ENCODE measurements at regions not wholly inside any gene's neighbourhood (a gene's known extent, or its start where the extent isn't known, plus 50 kb on each side); places are given as distances from the start of the nearest gene placed in this dataset.

DNA sequence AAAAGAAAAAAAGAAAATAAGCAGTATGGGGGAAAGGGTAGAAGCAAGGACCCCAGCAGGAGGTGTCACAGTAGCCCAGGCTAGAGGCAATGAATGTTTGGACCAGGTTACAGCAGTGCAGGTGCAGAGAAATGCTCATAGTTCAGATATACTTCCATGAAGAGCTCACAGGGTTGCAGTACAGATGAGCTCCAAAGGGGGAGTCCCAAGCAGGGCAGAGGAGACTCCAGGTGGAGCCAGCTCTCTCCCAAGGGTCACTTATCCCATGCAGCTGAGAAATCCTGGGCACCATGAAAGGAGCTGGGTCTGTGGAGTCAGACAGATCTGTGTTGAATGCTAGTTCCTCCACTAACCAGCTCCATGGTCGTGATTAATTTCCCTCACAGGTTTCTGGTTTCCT is 174.9 kb downstream of the C7orf25 start:
- DNase-seq (no peak), ATAC-seq (ENCODE audit: low read depth) (no peak)
- CTCF ChIA-PET = no interaction called here
- Mint-ChIP-seq H3K27me3 (no peaks in the 10 kb centered on the region), H3K36me3 (ENCODE audit: low read depth) (no peaks in the 10 kb centered on the region), H3K4me3 (no peak overlapping the region), H3K4me1 (no peaks in the 10 kb centered on the region), H3K9me3 (no peaks in the 10 kb centered on the region), H3K27ac (no peak overlapping the region)
- POLR2A ChIA-PET = no interaction called here
- TF ChIP-seq, protein P1, sequence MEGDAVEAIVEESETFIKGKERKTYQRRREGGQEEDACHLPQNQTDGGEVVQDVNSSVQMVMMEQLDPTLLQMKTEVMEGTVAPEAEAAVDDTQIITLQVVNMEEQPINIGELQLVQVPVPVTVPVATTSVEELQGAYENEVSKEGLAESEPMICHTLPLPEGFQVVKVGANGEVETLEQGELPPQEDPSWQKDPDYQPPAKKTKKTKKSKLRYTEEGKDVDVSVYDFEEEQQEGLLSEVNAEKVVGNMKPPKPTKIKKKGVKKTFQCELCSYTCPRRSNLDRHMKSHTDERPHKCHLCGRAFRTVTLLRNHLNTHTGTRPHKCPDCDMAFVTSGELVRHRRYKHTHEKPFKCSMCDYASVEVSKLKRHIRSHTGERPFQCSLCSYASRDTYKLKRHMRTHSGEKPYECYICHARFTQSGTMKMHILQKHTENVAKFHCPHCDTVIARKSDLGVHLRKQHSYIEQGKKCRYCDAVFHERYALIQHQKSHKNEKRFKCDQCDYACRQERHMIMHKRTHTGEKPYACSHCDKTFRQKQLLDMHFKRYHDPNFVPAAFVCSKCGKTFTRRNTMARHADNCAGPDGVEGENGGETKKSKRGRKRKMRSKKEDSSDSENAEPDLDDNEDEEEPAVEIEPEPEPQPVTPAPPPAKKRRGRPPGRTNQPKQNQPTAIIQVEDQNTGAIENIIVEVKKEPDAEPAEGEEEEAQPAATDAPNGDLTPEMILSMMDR (IDR thresholded peaks at IDR 0.05) = no peak
- intact Hi-C loops (cut with micrococcal nuclease) = no loop called here

DNA sequence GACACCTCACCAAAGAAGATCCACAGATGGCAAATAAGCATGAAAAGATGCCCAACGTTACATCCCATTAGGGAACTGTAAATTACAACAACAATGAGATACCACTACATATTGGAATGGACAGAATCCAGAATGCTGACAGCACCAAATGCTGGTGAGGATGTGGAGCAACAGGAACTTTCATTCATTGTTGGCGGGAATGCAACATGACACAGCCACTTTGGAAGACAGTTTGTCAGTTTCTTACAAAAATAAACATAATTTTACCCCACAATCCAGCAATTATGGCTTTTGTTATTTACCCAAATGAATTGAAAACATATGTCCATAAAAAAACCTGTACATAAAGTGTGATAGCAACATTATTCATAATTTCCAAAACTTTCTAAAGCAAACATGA is 176.8 kb downstream of the C7orf25 start:
- H3K36me3 Mint-ChIP-seq (ENCODE audit: low read depth) = no peaks in the 10 kb centered on the region
- ATAC-seq (ENCODE audit: low read depth) = no peak
- CTCF ChIA-PET = no interaction called here
- TF ChIP-seq, protein P1 (IDR thresholded peaks at IDR 0.05) = no peak
- POLR2A ChIA-PET = no interaction called here
- DNase-seq = no peak
- intact Hi-C loops (cut with micrococcal nuclease) = no loop called here
- H3K4me1 Mint-ChIP-seq = no peaks in the 10 kb centered on the region
- no peak overlapping the region for H3K4me3 Mint-ChIP-seq
- H3K9me3 Mint-ChIP-seq = no peaks in the 10 kb centered on the region
- H3K27me3 Mint-ChIP-seq = no peaks in the 10 kb centered on the region
- no peak overlapping the region for H3K27ac Mint-ChIP-seq

DNA sequence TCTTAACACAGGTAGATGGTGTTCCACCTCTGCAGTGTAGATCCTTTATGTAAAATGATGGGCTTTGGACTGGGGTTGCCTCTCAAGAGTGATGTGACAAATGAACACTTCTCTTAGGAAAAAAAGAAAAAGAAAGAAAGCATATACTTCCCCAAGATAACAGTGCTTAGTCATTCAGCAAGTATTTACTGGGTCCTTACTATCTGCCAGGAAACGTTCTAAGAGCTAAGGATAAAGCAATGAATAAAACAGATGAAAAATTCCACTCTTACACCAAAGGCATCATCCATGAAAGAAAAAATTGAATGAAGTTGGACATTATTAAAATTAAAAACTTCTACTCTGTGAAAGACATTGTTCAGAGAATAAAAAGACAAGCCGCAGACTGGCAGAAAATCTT is 177.3 kb downstream of the C7orf25 start:
- Mint-ChIP-seq H3K27me3 (no peaks in the 10 kb centered on the region), H3K36me3 (ENCODE audit: low read depth) (no peaks in the 10 kb centered on the region), H3K4me3 (no peak overlapping the region), H3K4me1 (no peaks in the 10 kb centered on the region), H3K27ac (no peak overlapping the region), H3K9me3 (no peaks in the 10 kb centered on the region)
- POLR2A ChIA-PET = no interaction called here
- no peak for ATAC-seq (ENCODE audit: low read depth)
- DNase-seq = no peak
- CTCF ChIA-PET = no interaction called here
- TF ChIP-seq, protein P1 (IDR thresholded peaks at IDR 0.05) = no peak
- intact Hi-C loops (cut with micrococcal nuclease) = no loop called here

DNA sequence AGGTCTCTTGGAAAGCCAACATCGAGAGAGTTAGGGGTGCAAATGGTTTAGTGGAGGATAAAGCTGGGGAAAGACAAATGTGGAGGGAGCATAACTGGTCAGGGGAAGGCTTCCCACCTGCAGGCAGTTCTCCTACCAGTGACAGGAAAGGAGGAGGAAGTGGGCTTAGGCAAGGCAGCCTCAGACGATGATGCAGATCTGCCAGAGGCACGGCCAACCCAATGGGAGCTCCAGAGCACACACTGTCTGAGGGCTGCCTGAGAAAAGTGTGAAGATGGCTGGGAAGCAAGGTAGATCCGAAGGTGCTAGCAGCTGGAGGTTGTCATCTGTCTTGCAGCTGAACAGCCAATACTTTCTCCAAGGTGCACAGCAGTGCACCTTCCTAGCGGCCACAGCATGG is 178.8 kb downstream of the C7orf25 start:
- no peak overlapping the region for H3K27ac Mint-ChIP-seq
- intact Hi-C loops (cut with micrococcal nuclease) = no loop called here
- ATAC-seq (ENCODE audit: low read depth) (no peak), DNase-seq (no peak)
- ChIA-PET POLR2A (no interaction called here), CTCF (no interaction called here)
- no peaks in the 10 kb centered on the region for H3K27me3 Mint-ChIP-seq
- no peak overlapping the region for H3K4me3 Mint-ChIP-seq
- no peaks in the 10 kb centered on the region for H3K9me3 Mint-ChIP-seq
- TF ChIP-seq, protein P1 (IDR thresholded peaks at IDR 0.05) = no peak
- H3K36me3 Mint-ChIP-seq (ENCODE audit: low read depth) = no peaks in the 10 kb centered on the region
- H3K4me1 Mint-ChIP-seq = no peaks in the 10 kb centered on the region

DNA sequence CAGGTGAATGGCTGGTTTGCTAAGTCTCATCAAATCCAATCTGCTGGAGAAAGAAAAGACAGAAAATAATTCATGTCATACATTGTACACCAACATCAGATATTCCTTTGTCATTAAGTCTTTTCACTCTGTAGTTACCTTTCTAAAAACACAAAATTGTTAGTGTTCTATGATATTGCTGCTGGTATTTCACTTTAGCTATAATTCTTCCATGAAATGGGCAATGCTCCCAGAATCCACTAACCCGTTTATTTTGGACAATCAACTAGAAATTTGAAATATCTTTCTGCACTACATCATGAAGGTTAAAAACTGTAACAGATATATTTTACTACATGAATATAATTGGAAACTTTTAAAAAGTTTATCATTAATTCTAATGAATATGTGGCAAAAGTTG is 181.3 kb downstream of the C7orf25 start:
- H3K36me3 Mint-ChIP-seq (ENCODE audit: low read depth) = no peaks in the 10 kb centered on the region
- intact Hi-C loops (cut with micrococcal nuclease) = no loop called here
- ATAC-seq (ENCODE audit: low read depth) (no peak), DNase-seq (no peak)
- H3K4me1 Mint-ChIP-seq = no peaks in the 10 kb centered on the region
- H3K27me3 Mint-ChIP-seq = no peaks in the 10 kb centered on the region
- H3K4me3 Mint-ChIP-seq = no peak overlapping the region
- CTCF ChIA-PET = no interaction called here
- TF ChIP-seq, protein P1 (IDR thresholded peaks at IDR 0.05) = no peak
- POLR2A ChIA-PET = no interaction called here
- H3K27ac Mint-ChIP-seq = no peak overlapping the region
- no peaks in the 10 kb centered on the region for H3K9me3 Mint-ChIP-seq

Data from activated B cell treated with CpG ODN at 0.5 μM for 24 hours (primary cell).